ENCODE measurements at regions not wholly inside any gene's neighbourhood (a gene's known extent, or its start where the extent isn't known, plus 50 kb on each side); places are given as distances from the start of the nearest gene placed in this dataset.

DNA sequence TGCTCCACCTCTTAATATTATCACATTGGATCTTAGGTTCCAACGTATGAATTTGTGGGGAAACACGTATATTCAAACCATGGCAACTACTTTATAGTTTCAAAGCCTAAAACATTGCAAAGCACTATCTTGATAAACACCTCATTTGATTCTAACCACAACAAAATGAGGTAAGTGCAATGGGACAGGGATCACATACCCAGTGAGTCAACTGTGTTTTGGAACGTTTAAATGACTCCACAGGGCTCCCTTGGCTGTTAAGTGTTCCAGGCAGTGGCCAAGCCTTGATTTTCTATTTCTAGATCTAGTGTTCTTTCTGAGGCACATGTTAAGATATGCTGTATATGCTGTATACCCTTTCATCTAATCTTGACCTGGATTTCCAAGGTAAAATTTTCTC, 54.5 kb upstream of the C1QTNF7 start:
- Histone ChIP-seq H4K20me1 (ENCODE audit: insufficient read depth, low read length) (no peaks in the 10 kb centered on the region), H3K4me2 (ENCODE audit: low read depth, low read length) (no peak overlapping the region), H3K27ac (ENCODE audit: low read length) (no peak overlapping the region), H3K9me3 (replicated peaks; ENCODE audit: insufficient read depth, low read length) (no peaks in the 10 kb centered on the region), H2AFZ (ENCODE audit: low read length) (no peak overlapping the region), H3K4me3 (ENCODE audit: low read length) (no peak overlapping the region), H3K79me2 (ENCODE audit: low read length) (no peaks in the 10 kb centered on the region), H3K4me1 (ENCODE audit: low read length) (no peaks in the 10 kb centered on the region), H3K9me2 (replicated peaks; ENCODE audit: insufficient read depth, low read length) (no peaks in the 10 kb centered on the region; the same call in 1 of the 2 replicates), H3K27me3 (replicated peaks; ENCODE audit: insufficient read depth, low read length) (no peaks in the 10 kb centered on the region), H3F3A (ENCODE audit: insufficient read depth, low read length) (no peaks in the 10 kb centered on the region), H3K36me3 (replicated peaks; ENCODE audit: insufficient read depth, low read length) (no peaks in the 10 kb centered on the region), H3K9ac (ENCODE audit: low read length) (no peak overlapping the region)
- TF ChIP-seq EZH2phosphoT487 (IDR thresholded peaks at IDR 0.05; ENCODE audit: low read length) (no peak), EZH2 (optimal IDR thresholded peaks at IDR 0.05; ENCODE audit: low read depth, low read length) (no peak)
- TF ChIP-seq, protein P1, sequence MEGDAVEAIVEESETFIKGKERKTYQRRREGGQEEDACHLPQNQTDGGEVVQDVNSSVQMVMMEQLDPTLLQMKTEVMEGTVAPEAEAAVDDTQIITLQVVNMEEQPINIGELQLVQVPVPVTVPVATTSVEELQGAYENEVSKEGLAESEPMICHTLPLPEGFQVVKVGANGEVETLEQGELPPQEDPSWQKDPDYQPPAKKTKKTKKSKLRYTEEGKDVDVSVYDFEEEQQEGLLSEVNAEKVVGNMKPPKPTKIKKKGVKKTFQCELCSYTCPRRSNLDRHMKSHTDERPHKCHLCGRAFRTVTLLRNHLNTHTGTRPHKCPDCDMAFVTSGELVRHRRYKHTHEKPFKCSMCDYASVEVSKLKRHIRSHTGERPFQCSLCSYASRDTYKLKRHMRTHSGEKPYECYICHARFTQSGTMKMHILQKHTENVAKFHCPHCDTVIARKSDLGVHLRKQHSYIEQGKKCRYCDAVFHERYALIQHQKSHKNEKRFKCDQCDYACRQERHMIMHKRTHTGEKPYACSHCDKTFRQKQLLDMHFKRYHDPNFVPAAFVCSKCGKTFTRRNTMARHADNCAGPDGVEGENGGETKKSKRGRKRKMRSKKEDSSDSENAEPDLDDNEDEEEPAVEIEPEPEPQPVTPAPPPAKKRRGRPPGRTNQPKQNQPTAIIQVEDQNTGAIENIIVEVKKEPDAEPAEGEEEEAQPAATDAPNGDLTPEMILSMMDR (IDR thresholded peaks at IDR 0.05; ENCODE audit: low read length) = no peak
- no peak for DNase-seq

DNA sequence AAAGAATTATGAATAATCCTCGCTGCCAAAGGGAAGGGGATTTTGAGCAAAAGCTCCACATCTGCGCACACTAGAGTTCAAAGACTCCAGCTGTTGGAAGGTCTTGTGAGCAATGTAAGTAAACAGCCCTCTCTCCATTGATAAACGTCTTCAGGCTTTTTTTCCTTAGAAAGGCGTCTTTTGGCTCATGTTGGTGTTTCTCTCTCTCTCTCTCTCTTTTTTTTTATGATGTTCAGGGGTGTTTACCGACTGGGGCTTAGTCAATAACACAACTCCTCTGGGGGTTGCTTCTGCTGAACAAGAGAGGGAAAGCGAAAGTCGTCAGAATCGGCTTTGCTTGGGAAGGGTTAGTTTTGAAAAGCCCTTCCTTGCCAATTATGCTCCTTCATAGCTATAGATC, 53.2 kb upstream of the C1QTNF7 start:
- H2AFZ ChIP-seq (ENCODE audit: low read length) = no peak overlapping the region
- H3K27ac ChIP-seq (ENCODE audit: low read length) = no peak overlapping the region
- no peak overlapping the region for H3K4me3 ChIP-seq (ENCODE audit: low read length)
- no peaks in the 10 kb centered on the region for H4K20me1 ChIP-seq (ENCODE audit: insufficient read depth, low read length)
- H3K9ac ChIP-seq (ENCODE audit: low read length) = no peak overlapping the region
- TF ChIP-seq, protein P1 (IDR thresholded peaks at IDR 0.05; ENCODE audit: low read length) = no peak
- TF ChIP-seq EZH2phosphoT487 (IDR thresholded peaks at IDR 0.05; ENCODE audit: low read length) (no peak), EZH2 (optimal IDR thresholded peaks at IDR 0.05; ENCODE audit: low read depth, low read length) (no peak)
- no peaks in the 10 kb centered on the region for H3K27me3 ChIP-seq (replicated peaks; ENCODE audit: insufficient read depth, low read length)
- H3K36me3 ChIP-seq (replicated peaks; ENCODE audit: insufficient read depth, low read length) = no peaks in the 10 kb centered on the region
- no peaks in the 10 kb centered on the region for H3K4me1 ChIP-seq (ENCODE audit: low read length)
- H3K9me2 ChIP-seq (replicated peaks; ENCODE audit: insufficient read depth, low read length) = no peaks in the 10 kb centered on the region; the same call in 1 of the 2 replicates
- no peaks in the 10 kb centered on the region for H3K9me3 ChIP-seq (replicated peaks; ENCODE audit: insufficient read depth, low read length)
- no peaks in the 10 kb centered on the region for H3K79me2 ChIP-seq (ENCODE audit: low read length)
- no peak overlapping the region for H3K4me2 ChIP-seq (ENCODE audit: low read depth, low read length)
- DNase-seq = no peak
- H3F3A ChIP-seq (ENCODE audit: insufficient read depth, low read length) = no peaks in the 10 kb centered on the region

DNA sequence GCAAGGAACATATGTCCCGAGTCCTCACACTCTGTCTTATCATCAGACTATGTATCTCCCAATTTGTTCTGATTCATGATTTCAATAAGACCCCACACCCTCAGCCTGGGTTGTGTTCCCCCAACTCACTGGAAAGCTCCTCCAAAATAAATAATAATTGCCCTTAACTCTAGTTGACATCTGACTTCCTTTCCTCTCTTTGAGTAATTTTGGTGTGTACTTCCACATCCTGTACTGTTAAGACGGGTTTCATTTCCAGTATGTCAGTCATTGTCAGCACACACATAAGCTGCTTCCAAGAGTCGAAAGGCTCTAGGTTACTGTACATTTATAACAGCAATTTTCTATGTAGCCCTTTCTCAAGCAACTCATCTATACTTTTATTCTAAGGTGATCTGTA, 52.2 kb upstream of the C1QTNF7 start:
- peak; percentile 15 for DNase-seq
- no peak overlapping the region for H3K27ac ChIP-seq (ENCODE audit: low read length)
- H3K9me2 ChIP-seq (replicated peaks; ENCODE audit: insufficient read depth, low read length) = no peaks in the 10 kb centered on the region; the same call in 1 of the 2 replicates
- H3K9me3 ChIP-seq (replicated peaks; ENCODE audit: insufficient read depth, low read length) = no peaks in the 10 kb centered on the region
- no peaks in the 10 kb centered on the region for H4K20me1 ChIP-seq (ENCODE audit: insufficient read depth, low read length)
- no peak overlapping the region for H3K4me2 ChIP-seq (ENCODE audit: low read depth, low read length)
- H2AFZ ChIP-seq (ENCODE audit: low read length) = no peak overlapping the region
- no peak overlapping the region for H3K4me3 ChIP-seq (ENCODE audit: low read length)
- H3K36me3 ChIP-seq (replicated peaks; ENCODE audit: insufficient read depth, low read length) = no peaks in the 10 kb centered on the region
- H3K27me3 ChIP-seq (replicated peaks; ENCODE audit: insufficient read depth, low read length) = no peaks in the 10 kb centered on the region
- no peaks in the 10 kb centered on the region for H3K79me2 ChIP-seq (ENCODE audit: low read length)
- TF ChIP-seq, protein P1 (IDR thresholded peaks at IDR 0.05; ENCODE audit: low read length) = no peak
- TF ChIP-seq EZH2phosphoT487 (IDR thresholded peaks at IDR 0.05; ENCODE audit: low read length) (no peak), EZH2 (optimal IDR thresholded peaks at IDR 0.05; ENCODE audit: low read depth, low read length) (no peak)
- H3F3A ChIP-seq (ENCODE audit: insufficient read depth, low read length) = no peaks in the 10 kb centered on the region
- H3K4me1 ChIP-seq (ENCODE audit: low read length) = no peaks in the 10 kb centered on the region
- H3K9ac ChIP-seq (ENCODE audit: low read length) = no peak overlapping the region
